OCI-LY7 (cell line): ENCODE measurements at regions not wholly inside any gene's neighbourhood (a gene's known extent, or its start where the extent isn't known, plus 50 kb on each side); places are given as distances from the start of the nearest gene placed in this dataset.

Experiments used
- EZH2phosphoT487 ChIP-seq: fragments of 200-600 bp; sonication (generic); IDR thresholded peaks from 2 replicates; pipeline ENCODE4 v1.6.1; 2018; ENCODE audit warnings: low read depth, borderline replicate concordance, mild to moderate bottlenecking, mixed run types, antibody characterized with exemption, low read length, moderate library complexity, mixed read lengths
- TF ChIP-seq, protein P1 (sequence below): fragments of 200-600 bp; sonication (generic); conservative IDR thresholded peaks from 2 replicates; pipeline ENCODE4 v1.5.1; 2014; ENCODE audit warnings: mild to moderate bottlenecking, antibody characterized with exemption, low read length, moderate library complexity, mixed read lengths

DNA sequence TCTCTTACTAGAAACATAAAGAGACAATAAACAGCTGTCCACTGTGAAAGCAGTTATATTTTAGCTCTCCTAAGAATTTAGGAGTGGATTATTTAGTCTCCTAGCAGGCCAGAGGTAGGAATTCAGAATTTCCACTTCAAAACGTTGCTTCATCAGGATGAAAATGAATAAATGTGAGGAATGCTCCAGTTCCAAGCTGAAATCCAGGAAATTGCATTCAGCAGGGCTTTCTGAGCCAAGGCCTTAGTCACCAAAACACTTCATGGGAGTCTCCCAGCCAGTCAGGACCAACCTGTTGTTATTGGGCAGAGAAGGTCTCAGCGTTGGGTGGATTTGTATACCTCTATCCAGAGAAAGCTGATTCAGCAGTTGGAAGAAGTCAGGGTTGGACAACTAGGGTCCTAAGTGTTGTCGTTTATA, 1040.3 kb downstream of the TLE1 start:
- TF ChIP-seq, protein P1, sequence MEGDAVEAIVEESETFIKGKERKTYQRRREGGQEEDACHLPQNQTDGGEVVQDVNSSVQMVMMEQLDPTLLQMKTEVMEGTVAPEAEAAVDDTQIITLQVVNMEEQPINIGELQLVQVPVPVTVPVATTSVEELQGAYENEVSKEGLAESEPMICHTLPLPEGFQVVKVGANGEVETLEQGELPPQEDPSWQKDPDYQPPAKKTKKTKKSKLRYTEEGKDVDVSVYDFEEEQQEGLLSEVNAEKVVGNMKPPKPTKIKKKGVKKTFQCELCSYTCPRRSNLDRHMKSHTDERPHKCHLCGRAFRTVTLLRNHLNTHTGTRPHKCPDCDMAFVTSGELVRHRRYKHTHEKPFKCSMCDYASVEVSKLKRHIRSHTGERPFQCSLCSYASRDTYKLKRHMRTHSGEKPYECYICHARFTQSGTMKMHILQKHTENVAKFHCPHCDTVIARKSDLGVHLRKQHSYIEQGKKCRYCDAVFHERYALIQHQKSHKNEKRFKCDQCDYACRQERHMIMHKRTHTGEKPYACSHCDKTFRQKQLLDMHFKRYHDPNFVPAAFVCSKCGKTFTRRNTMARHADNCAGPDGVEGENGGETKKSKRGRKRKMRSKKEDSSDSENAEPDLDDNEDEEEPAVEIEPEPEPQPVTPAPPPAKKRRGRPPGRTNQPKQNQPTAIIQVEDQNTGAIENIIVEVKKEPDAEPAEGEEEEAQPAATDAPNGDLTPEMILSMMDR, result no peak
- TF ChIP-seq EZH2phosphoT487, result no peak
